Lower leg skin (tissue), 3 donors: ENCODE measurements at regions not wholly inside any gene's neighbourhood (a gene's known extent, or its start where the extent isn't known, plus 50 kb on each side); places are given as distances from the start of the nearest gene placed in this dataset.

Experiments
- CTCF ChIP-seq, 3 donors: fragments of 450-650 bp; IDR thresholded peaks; one replicate each; pipeline ENCODE4 v1.5.1; 2016; ENCODE audit warnings: antibody characterized with exemption in 3 of 3, mild to moderate bottlenecking in 3 of 3, moderate library complexity in 2 of 3
- POLR2A ChIP-seq, 2 donors: fragments of 450-650 bp; IDR thresholded peaks; one replicate each; pipeline ENCODE4 v1.6.1; 2016 to 2017; ENCODE audit warnings: antibody characterized with exemption in 2 of 2, mild to moderate bottlenecking in 1 of 2, moderate library complexity in 1 of 2

- TF ChIP-seq CTCF (IDR thresholded peaks at IDR 0.05), result no peak
- no peak for TF ChIP-seq POLR2A (IDR thresholded peaks at IDR 0.05)
Observed at GRCh38 chr20:53829724-53830521, 236.3 kb upstream of the ZNF217 start.
